ENCODE measurements at regions not wholly inside any gene's neighbourhood (a gene's known extent, or its start where the extent isn't known, plus 50 kb on each side); places are given as distances from the start of the nearest gene placed in this dataset.

GRCh38 chr5:88051148-88051547 is 217.5 kb downstream of the TMEM161B start:
- POLR2A ChIA-PET = interaction anchor here (0.6 kb wide), 1 partner anchor 1217 kb away, joined by 3 read pairs; no protein-coding TSS in a partner anchor

DNA sequence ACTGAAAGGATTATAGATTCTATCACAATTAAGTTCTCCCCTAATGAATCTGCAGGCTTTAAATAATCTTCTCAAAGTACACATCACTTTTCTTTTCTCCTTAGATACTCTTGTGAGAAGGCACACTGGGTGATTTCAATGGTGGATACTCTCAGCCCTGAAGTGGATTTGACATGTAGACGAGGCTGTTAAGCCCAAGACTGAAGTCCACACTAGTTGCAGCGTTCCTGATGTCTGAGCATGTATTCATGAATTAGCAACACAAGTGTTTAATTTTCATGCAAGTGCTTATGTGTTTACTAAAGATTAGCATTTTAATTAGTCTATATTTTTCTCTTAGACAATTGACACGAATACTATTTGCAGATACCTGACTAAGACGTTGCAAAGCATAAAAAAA is 218.9 kb downstream of the TMEM161B start:
- no peak for DNase-seq
- intact Hi-C loops (cut with micrococcal nuclease) = no loop called here
- no peak overlapping the region for H3K27ac Mint-ChIP-seq

More at GRCh38 chr5:88051148-88051547, 217.5 kb downstream of the TMEM161B start:
- Mint-ChIP-seq H3K27me3 (peaks cover 4% of the 10 kb centered on the region), H3K27ac (no peak overlapping the region), H3K4me1 (ENCODE audit: low read depth) (no peaks in the 10 kb centered on the region), H3K4me3 (no peak overlapping the region), H3K9me3 (peaks cover 1% of the 10 kb centered on the region), H3K36me3 (ENCODE audit: low read depth) (no peaks in the 10 kb centered on the region)
- CTCF ChIA-PET = no interaction called here
- intact Hi-C loops (cut with micrococcal nuclease) = no loop called here
- DNase-seq = no peak
- no peak for ATAC-seq
- TF ChIP-seq, protein P1, sequence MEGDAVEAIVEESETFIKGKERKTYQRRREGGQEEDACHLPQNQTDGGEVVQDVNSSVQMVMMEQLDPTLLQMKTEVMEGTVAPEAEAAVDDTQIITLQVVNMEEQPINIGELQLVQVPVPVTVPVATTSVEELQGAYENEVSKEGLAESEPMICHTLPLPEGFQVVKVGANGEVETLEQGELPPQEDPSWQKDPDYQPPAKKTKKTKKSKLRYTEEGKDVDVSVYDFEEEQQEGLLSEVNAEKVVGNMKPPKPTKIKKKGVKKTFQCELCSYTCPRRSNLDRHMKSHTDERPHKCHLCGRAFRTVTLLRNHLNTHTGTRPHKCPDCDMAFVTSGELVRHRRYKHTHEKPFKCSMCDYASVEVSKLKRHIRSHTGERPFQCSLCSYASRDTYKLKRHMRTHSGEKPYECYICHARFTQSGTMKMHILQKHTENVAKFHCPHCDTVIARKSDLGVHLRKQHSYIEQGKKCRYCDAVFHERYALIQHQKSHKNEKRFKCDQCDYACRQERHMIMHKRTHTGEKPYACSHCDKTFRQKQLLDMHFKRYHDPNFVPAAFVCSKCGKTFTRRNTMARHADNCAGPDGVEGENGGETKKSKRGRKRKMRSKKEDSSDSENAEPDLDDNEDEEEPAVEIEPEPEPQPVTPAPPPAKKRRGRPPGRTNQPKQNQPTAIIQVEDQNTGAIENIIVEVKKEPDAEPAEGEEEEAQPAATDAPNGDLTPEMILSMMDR (IDR thresholded peaks at IDR 0.05) = no peak

DNA sequence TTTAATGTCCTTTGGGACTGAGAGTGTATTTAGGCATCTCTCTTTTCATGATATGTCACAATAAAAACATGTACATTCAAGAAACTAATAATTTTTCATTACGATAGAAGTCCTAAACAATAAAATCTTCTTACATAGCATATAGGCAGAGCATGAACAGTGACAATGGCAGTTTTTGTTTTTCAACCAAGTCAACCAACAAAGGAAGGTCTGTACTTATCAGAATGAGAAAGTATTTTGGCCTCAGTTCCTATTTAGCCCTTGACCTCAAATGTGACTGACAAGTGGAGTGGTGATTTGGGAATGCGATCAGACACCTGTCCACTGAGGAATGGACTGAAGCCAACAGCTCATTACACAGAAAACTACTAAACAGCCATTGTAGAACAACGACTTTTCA is 219.5 kb downstream of the TMEM161B start:
- ChIA-PET CTCF (no interaction called here), POLR2A (no interaction called here)
- ATAC-seq (no peak), DNase-seq (no peak)
- TF ChIP-seq, protein P1 (IDR thresholded peaks at IDR 0.05) = no peak
- Mint-ChIP-seq H3K4me3 (no peak overlapping the region), H3K9me3 (peaks cover 1% of the 10 kb centered on the region), H3K27ac (no peak overlapping the region), H3K4me1 (ENCODE audit: low read depth) (no peaks in the 10 kb centered on the region), H3K36me3 (ENCODE audit: low read depth) (no peaks in the 10 kb centered on the region), H3K27me3 (peaks cover 4% of the 10 kb centered on the region)
- intact Hi-C loops (cut with micrococcal nuclease) = no loop called here

More for the DNA sequence above, 218.9 kb downstream of the TMEM161B start:
- ChIA-PET CTCF (no interaction called here), POLR2A (no interaction called here)
- Mint-ChIP-seq H3K4me1 (ENCODE audit: low read depth) (no peaks in the 10 kb centered on the region), H3K4me3 (no peak overlapping the region), H3K36me3 (ENCODE audit: low read depth) (no peaks in the 10 kb centered on the region), H3K27me3 (peaks cover 4% of the 10 kb centered on the region), H3K9me3 (peaks cover 1% of the 10 kb centered on the region)
- ATAC-seq = no peak
- TF ChIP-seq, protein P1 (IDR thresholded peaks at IDR 0.05) = no peak

GRCh38 chr5:88045931-88046461 is 222.6 kb downstream of the TMEM161B start:
- ATAC-seq = no peak
- H3K36me3 Mint-ChIP-seq (ENCODE audit: low read depth) = no peaks in the 10 kb centered on the region

GRCh38 chr5:88045165-88045564 is 223.5 kb downstream of the TMEM161B start:
- H3K36me3 Mint-ChIP-seq (ENCODE audit: low read depth) = no peaks in the 10 kb centered on the region
- TF ChIP-seq, protein P1 (IDR thresholded peaks at IDR 0.05) = no peak
- no peak for DNase-seq
- H3K27me3 Mint-ChIP-seq = peaks cover 2% of the 10 kb centered on the region
- H3K4me3 Mint-ChIP-seq = no peak overlapping the region
- POLR2A ChIA-PET = no interaction called here
- intact Hi-C loops (cut with micrococcal nuclease) = no loop called here
- no peaks in the 10 kb centered on the region for H3K4me1 Mint-ChIP-seq (ENCODE audit: low read depth)
- no peak for ATAC-seq
- H3K9me3 Mint-ChIP-seq = no peaks in the 10 kb centered on the region
- H3K27ac Mint-ChIP-seq = no peak overlapping the region
- CTCF ChIA-PET = interaction anchor here (0.5 to 0.7 kb wide), 2 partner anchors 96 to 264 kb away, joined by 3 read pairs; no protein-coding TSS in a partner anchor

More at GRCh38 chr5:88045931-88046461, 222.6 kb downstream of the TMEM161B start:
- Mint-ChIP-seq H3K27me3 (peaks cover 4% of the 10 kb centered on the region), H3K9me3 (no peaks in the 10 kb centered on the region), H3K4me3 (no peak overlapping the region), H3K27ac (no peak overlapping the region), H3K4me1 (ENCODE audit: low read depth) (no peaks in the 10 kb centered on the region)
- ChIA-PET POLR2A (no interaction called here), CTCF (no interaction called here)
- intact Hi-C loops (cut with micrococcal nuclease) = no loop called here
- no peak for DNase-seq
- TF ChIP-seq, protein P1 (IDR thresholded peaks at IDR 0.05) = no peak

Measured in activated CD8-positive, alpha-beta T cell treated with anti-CD3 and anti-CD28 coated beads for 36 hours (primary cell).